Neural cell (in vitro differentiated cells): ENCODE measurements at regions not wholly inside any gene's neighbourhood (a gene's known extent, or its start where the extent isn't known, plus 50 kb on each side); places are given as distances from the start of the nearest gene placed in this dataset.

Source experiments
- H2AFZ ChIP-seq: fragments of 200-600, 300-800 bp; sonication (generic), shearing (Covaris generic); 2 replicates; pipeline ENCODE4 v1.6.0; 2014; ENCODE audit warnings: low read depth, mild to moderate bottlenecking, antibody characterized with exemption, low read length, moderate library complexity
- H3F3A ChIP-seq: fragments of 200-600 bp; shearing (Covaris generic); 2 replicates; pipeline ENCODE4 v1.6.1; 2016; ENCODE audit warnings: mild to moderate bottlenecking, moderate library complexity, mixed read lengths, antibody characterized with exemption, low read length; ENCODE audit not compliant: insufficient read depth, poor library complexity, severe bottlenecking
- H3K27ac ChIP-seq: fragments of 200-600, 300-800 bp; sonication (generic), shearing (Covaris generic); 2 replicates; pipeline ENCODE4 v1.5.1; 2014; ENCODE audit warnings: mild to moderate bottlenecking, low read length, moderate library complexity
- H3K27me3 ChIP-seq: fragments of 300-800, 200-600 bp; sonication (generic), shearing (Covaris generic); 2 replicates; pipeline ENCODE4 v1.6.0; 2014; ENCODE audit warnings: mild to moderate bottlenecking, low read depth, low read length, moderate library complexity; ENCODE audit not compliant: insufficient read depth
- H3K36me3 ChIP-seq: fragments of 300-800, 200-600 bp; sonication (generic), shearing (Covaris generic); 2 replicates; pipeline ENCODE4 v1.5.1; 2014; ENCODE audit warnings: mild to moderate bottlenecking, antibody characterized with exemption, low read length, moderate library complexity; ENCODE audit not compliant: insufficient read depth
- H3K4me2 ChIP-seq: fragments of 300-800, 200-600 bp; sonication (generic), shearing (Covaris generic); 2 replicates; pipeline ENCODE4 v1.6.0; 2014; ENCODE audit warnings: mild to moderate bottlenecking, low read length
- H3K4me3 ChIP-seq: fragments of 300-800, 200-600 bp; sonication (generic), shearing (Covaris generic); 2 replicates; pipeline ENCODE4 v1.5.1; 2014; ENCODE audit warnings: mild to moderate bottlenecking, low read length, moderate library complexity
- H3K79me2 ChIP-seq: fragments of 200-600 bp; shearing (Covaris generic); replicated peaks from 2 replicates; pipeline ENCODE4 v1.6.0; 2014; ENCODE audit warnings: mild to moderate bottlenecking, low read length, moderate library complexity; ENCODE audit not compliant: insufficient read depth
- H3K9ac ChIP-seq: fragments of 300-800, 200-600 bp; sonication (generic), shearing (Covaris generic); 2 replicates; pipeline ENCODE4 v1.6.1; 2016; ENCODE audit warnings: mild to moderate bottlenecking, low read length, mixed read lengths
- H3K9me2 ChIP-seq: fragments of 200-600 bp; shearing (Covaris generic); 2 replicates; pipeline ENCODE4 v1.6.1; 2016; ENCODE audit warnings: mild to moderate bottlenecking, low read length, mixed read lengths; ENCODE audit not compliant: insufficient read depth
- H3K9me3 ChIP-seq: fragments of 200-600, 300-800 bp; sonication (generic), shearing (Covaris generic); 2 replicates; pipeline ENCODE4 v1.6.1; 2016; ENCODE audit warnings: mild to moderate bottlenecking, mixed run types, low read length, moderate library complexity, mixed read lengths
- H4K20me1 ChIP-seq: fragments of 200-600 bp; shearing (Covaris generic); 2 replicates; pipeline ENCODE4 v1.6.1; 2016; ENCODE audit warnings: mild to moderate bottlenecking, mixed run types; ENCODE audit not compliant: insufficient read depth
- CTCF ChIP-seq: fragments of 450-650 bp; IDR thresholded peaks from 2 replicates; pipeline ENCODE4 v1.5.1; 2014; ENCODE audit warnings: antibody characterized with exemption, mild to moderate bottlenecking, moderate library complexity; ENCODE audit not compliant: poor library complexity, severe bottlenecking
- EP300 ChIP-seq: fragments of 450-650 bp; conservative IDR thresholded peaks from 2 replicates; pipeline ENCODE4 v1.6.1; 2014; ENCODE audit warnings: antibody characterized with exemption, mild to moderate bottlenecking, moderate library complexity; ENCODE audit not compliant: poor library complexity, severe bottlenecking
- EZH2 ChIP-seq: fragments of 200-600, 300-800 bp; shearing (Covaris generic), sonication (generic); IDR thresholded peaks from 2 replicates; pipeline ENCODE4 v1.6.1; 2014; ENCODE audit warnings: antibody characterized with exemption, low read length, borderline replicate concordance, mild to moderate bottlenecking; ENCODE audit not compliant: insufficient read depth, poor library complexity, severe bottlenecking
- MXI1 ChIP-seq: fragments of 450-650 bp; conservative IDR thresholded peaks from 2 replicates; pipeline ENCODE4 v1.6.1; 2014; ENCODE audit warnings: antibody characterized with exemption, mild to moderate bottlenecking; ENCODE audit not compliant: poor library complexity, severe bottlenecking
- POLR2AphosphoS5 ChIP-seq: IDR thresholded peaks from 2 replicates; pipeline ENCODE4 v1.6.1; 2012
- RAD21 ChIP-seq: fragments of 450-650 bp; conservative IDR thresholded peaks from 2 replicates; pipeline ENCODE4 v1.6.1; 2014; ENCODE audit warnings: antibody characterized with exemption, mild to moderate bottlenecking, moderate library complexity
- REST ChIP-seq: IDR thresholded peaks from 2 replicates; pipeline ENCODE4 v1.6.1; 2012; ENCODE audit warnings: borderline replicate concordance
- SMC3 ChIP-seq: fragments of 450-650 bp; conservative IDR thresholded peaks from 2 replicates; pipeline ENCODE4 v1.6.1; 2014; ENCODE audit warnings: antibody characterized with exemption, mild to moderate bottlenecking, moderate library complexity; ENCODE audit not compliant: poor library complexity
- TAF1 ChIP-seq: IDR thresholded peaks from 2 replicates; pipeline ENCODE4 v1.6.1; 2012; ENCODE audit warnings: low read depth

- Histone ChIP-seq H3K27ac (no peak overlapping the region), H3K79me2 (no peaks in the 10 kb centered on the region), H3K9ac (no peak overlapping the region), H4K20me1 (no peaks in the 10 kb centered on the region), H3K9me3 (no peaks in the 10 kb centered on the region), H2AFZ (no peak overlapping the region), H3F3A (no peaks in the 10 kb centered on the region), H3K27me3 (no peaks in the 10 kb centered on the region), H3K36me3 (no peaks in the 10 kb centered on the region), H3K4me3 (no peak overlapping the region), H3K4me2 (no peak overlapping the region), H3K9me2 (no peaks in the 10 kb centered on the region)
- no peak for TF ChIP-seq EZH2
Observed at GRCh38 chr18:37922162-37922561, 356.6 kb upstream of the CELF4 start.

GRCh38 chr18:37920865-37921264, 355.3 kb upstream of the CELF4 start:
- Histone ChIP-seq H3K4me2 (no peak overlapping the region), H3K79me2 (no peaks in the 10 kb centered on the region), H3F3A (no peaks in the 10 kb centered on the region), H3K9me2 (no peaks in the 10 kb centered on the region), H3K4me3 (no peak overlapping the region), H2AFZ (no peak overlapping the region), H4K20me1 (no peaks in the 10 kb centered on the region), H3K36me3 (no peaks in the 10 kb centered on the region), H3K27ac (no peak overlapping the region), H3K9ac (no peak overlapping the region), H3K9me3 (no peaks in the 10 kb centered on the region), H3K27me3 (no peaks in the 10 kb centered on the region)
- TF ChIP-seq EP300: no peak
- TF ChIP-seq POLR2AphosphoS5: no peak
- TF ChIP-seq REST: no peak
- no peak for TF ChIP-seq CTCF
- no peak for TF ChIP-seq MXI1
- no peak for TF ChIP-seq EZH2
- no peak for TF ChIP-seq TAF1

- Histone ChIP-seq H3K9ac (no peak overlapping the region), H3K79me2 (no peaks in the 10 kb centered on the region), H3K9me2 (no peaks in the 10 kb centered on the region), H3F3A (no peaks in the 10 kb centered on the region), H4K20me1 (no peaks in the 10 kb centered on the region), H3K4me2 (no peak overlapping the region), H3K9me3 (no peaks in the 10 kb centered on the region), H3K27me3 (no peaks in the 10 kb centered on the region), H3K4me3 (no peak overlapping the region), H2AFZ (no peak overlapping the region), H3K27ac (no peak overlapping the region), H3K36me3 (no peaks in the 10 kb centered on the region)
- TF ChIP-seq RAD21 (no peak), TAF1 (no peak), MXI1 (no peak), POLR2AphosphoS5 (no peak), EZH2 (no peak), SMC3 (no peak), CTCF (no peak), EP300 (no peak), REST (no peak)
Observed at GRCh38 chr18:37913051-37913450, 347.5 kb upstream of the CELF4 start.
